Sigmoid colon (tissue), 4 donors: ENCODE measurements at regions not wholly inside any gene's neighbourhood (a gene's known extent, or its start where the extent isn't known, plus 50 kb on each side); places are given as distances from the start of the nearest gene placed in this dataset.

Source experiments
- CTCF ChIP-seq, 4 experiments: fragments of 450-650 bp in 3 of 4; fragments of 200-600 bp in 1 of 4; IDR thresholded peaks; one replicate each; pipeline ENCODE4 v1.5.1; 2016 to 2019; ENCODE audit warnings: antibody characterized with exemption in 4 of 4, mild to moderate bottlenecking in 3 of 4, moderate library complexity in 2 of 4
- EP300 ChIP-seq, 4 donors: sonication (generic); formaldehyde crosslinking; IDR thresholded peaks; one replicate each; pipeline ENCODE4 v1.6.1; 2017; ENCODE audit warnings: antibody characterized with exemption in 4 of 4
- POLR2A ChIP-seq, 2 donors: fragments of 450-650 bp; IDR thresholded peaks; one replicate each; pipeline ENCODE4 v1.6.1; 2016; ENCODE audit warnings: antibody characterized with exemption in 2 of 2, mild to moderate bottlenecking in 2 of 2, moderate library complexity in 2 of 2

- TF ChIP-seq CTCF (IDR thresholded peaks at IDR 0.05) (no peak), EP300 (IDR thresholded peaks at IDR 0.05) (no peak), POLR2A (IDR thresholded peaks at IDR 0.05) (no peak)
Measured at GRCh38 chr19:30276883-30277280, 95.3 kb upstream of the ZNF536 start.
